GM10266 (cell line): ENCODE measurements at regions not wholly inside any gene's neighbourhood (a gene's known extent, or its start where the extent isn't known, plus 50 kb on each side); places are given as distances from the start of the nearest gene placed in this dataset.

Source experiments
- DNase-seq: peaks from one replicate; pipeline ENCODE4 v3.0.0; 2012; ENCODE audit errors: extremely low spot score
- TF ChIP-seq, protein P1 (sequence below): IDR thresholded peaks from 2 replicates; pipeline ENCODE4 v1.5.1; 2012; ENCODE audit warnings: mild to moderate bottlenecking, low read depth; ENCODE audit not compliant: control insufficient read depth, insufficient read depth; ENCODE audit errors: missing control alignments

DNA sequence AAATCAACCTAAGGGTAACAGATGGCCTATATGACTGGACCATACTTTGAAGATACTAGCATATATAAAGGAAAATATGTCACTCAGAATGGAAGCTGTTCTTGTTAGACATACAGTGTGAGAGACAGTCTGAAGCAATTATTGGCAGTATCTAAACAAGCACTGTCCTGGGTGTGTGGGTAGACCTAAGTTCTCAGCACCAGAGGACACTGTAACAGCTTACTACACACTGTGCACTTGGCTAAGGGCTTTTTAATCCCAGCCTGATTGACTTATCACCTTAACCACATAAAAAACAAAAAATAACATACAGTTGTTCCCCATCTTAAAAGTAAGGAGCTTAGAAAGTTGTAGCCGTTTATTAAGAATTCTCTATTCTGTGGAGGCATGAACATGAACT lies 1066.1 kb upstream of the FANCL start:
- DNase-seq: no peak
- TF ChIP-seq, protein P1, sequence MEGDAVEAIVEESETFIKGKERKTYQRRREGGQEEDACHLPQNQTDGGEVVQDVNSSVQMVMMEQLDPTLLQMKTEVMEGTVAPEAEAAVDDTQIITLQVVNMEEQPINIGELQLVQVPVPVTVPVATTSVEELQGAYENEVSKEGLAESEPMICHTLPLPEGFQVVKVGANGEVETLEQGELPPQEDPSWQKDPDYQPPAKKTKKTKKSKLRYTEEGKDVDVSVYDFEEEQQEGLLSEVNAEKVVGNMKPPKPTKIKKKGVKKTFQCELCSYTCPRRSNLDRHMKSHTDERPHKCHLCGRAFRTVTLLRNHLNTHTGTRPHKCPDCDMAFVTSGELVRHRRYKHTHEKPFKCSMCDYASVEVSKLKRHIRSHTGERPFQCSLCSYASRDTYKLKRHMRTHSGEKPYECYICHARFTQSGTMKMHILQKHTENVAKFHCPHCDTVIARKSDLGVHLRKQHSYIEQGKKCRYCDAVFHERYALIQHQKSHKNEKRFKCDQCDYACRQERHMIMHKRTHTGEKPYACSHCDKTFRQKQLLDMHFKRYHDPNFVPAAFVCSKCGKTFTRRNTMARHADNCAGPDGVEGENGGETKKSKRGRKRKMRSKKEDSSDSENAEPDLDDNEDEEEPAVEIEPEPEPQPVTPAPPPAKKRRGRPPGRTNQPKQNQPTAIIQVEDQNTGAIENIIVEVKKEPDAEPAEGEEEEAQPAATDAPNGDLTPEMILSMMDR: no peak

DNA sequence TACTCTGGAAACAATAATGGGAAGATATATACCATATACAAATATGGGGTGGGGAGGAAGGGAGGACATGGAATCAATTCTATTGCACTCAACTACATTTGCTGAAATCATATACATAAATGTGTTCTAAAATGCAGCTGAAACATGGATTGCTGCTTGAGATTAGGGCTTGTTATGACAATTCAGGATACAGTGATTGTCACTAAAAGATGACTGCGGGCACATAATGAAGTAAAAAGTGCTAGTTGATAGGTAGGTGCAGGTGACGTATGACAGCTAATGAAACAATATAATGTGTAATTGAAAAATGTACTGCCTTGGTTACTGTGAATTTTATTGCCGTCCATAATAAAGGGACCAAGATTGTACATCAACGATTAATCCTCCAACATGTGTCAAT lies 1062.1 kb upstream of the FANCL start:
- TF ChIP-seq, protein P1: no peak

DNA sequence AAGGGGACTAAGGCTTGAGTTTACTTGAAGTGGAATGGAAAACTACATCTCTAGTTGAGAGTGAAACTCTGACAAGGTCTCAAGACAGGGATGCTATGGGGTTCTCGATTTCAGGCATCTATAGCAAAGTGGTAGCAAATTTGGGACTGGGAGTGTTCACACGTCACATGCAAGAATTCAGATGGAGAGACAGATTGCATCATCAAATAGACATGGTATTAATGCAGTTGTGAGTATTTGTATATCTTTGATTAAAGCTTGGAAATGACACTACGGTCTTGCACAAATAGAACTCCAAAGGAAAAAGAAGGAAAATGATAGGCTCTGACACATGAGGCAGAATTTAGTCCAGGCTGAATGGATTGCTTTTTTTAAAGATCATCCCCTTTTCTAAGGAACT lies 1061.6 kb upstream of the FANCL start:
- no peak for DNase-seq
- TF ChIP-seq, protein P1: no peak

More for the DNA sequence above, 1062.1 kb upstream of the FANCL start:
- DNase-seq: no peak

DNA sequence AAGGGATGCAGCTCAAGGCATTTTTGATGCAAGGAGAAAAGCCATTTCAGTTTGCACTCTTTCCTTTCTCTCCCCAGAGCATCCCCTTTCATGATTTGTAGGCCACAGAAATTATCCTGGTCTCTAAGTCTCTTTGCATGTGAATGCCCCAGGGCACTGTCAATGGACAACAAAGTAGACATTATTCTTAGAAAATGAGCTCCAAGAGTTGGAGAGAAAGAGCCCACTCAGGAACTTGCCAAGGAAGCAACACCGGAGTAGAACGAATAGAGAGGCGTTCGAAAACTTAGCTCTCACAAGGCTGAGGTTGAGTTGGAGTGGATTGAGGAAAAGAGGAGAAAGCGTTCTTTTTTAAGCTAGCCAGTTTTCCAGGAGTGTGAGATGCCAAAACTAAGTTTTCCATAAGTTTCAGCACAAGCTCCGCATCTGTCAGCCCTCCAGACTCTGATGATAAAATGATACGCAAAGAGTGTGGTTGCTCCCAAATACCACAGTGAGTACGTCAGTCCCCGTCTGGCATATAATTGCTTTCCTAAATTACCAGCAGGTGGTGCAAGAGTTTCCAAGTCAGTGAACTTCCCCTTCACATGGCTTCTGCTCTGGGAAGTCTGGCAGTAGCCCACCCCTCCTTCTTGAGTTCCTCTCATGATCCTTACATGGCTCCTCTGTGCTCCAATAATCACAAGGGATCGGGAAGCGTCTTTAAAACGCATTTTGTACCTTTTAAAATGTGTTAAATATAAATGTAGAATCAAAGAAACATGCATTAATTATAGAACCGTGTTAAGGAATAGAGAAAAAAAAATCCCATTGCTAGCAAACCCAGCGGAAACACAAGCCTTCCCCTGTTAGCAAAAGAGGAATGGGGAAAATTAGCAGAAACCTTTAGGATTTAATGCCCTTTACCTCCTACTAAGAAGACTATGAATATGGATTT lies 1060.6 kb upstream of the FANCL start:
- DNase-seq: peak; percentile 7
- TF ChIP-seq, protein P1: peak; percentile 48

DNA sequence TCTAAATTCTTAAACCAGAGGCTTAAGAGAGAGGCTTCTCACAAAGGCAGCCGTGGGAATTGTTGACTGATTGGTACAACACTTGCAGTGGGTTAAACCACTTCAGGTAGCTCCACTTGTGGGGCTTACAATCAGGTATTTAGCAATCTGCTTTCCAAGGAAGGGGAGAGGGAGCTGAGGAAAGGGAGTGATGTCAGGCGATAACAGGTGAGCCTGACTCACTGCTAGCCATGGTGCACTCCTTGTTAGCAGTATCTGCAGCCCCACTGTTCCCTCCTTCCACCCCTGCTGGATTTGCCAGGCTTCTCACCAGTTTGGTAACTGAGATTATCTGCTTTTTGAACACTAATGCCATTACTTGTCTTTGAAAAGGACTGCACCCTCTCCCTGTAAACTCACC lies 1056.7 kb upstream of the FANCL start:
- DNase-seq: no peak
- TF ChIP-seq, protein P1: no peak

DNA sequence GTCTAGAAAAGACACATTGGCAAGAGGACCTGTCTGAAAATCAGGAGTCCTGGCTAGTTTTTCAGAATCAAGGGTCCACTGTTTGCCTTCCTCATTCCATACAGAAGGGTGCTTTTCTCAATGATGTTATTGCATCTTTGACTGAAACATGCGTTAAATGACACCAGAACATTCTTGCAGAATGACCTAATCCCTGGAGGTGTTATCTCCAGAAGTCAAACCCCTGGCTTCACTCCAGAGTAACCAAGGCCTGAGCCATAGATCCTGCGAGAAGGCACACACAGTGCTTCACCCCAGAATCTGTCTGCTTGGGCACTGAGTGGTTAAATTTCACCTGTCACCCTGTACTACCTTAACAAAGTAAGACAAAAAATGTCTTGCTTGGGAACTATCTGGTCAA lies 1055.2 kb upstream of the FANCL start:
- no peak for DNase-seq
- TF ChIP-seq, protein P1: no peak

DNA sequence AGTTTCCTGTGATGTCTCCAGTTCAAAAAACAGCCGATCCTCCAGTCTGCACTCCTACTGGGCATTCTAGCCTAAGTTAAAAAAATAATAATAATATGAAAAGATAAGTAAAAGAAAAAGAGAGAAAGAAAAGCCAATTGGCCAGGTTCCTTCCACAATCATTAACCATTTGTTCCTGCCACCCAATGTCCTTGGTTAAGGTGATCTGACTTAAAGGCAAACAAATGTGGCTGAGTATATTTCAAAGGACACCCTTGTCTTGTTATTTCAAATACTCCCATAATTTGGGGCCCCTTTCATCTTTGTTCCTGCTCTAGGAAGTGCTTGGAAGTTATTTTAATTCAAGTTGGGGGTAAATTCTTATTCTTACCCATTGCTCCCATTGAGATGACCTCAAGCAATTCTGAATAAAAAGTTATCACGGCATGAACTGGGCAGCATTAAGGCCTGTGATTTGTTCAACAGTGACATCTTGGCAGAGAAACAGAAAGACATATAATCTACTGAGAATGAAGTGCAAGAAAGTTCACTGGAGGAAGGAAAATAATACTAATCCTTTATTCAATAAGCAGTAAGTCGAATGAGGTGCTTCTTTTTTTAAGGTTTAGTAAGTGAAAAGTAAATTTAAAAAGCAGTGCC lies 1054.5 kb upstream of the FANCL start:
- TF ChIP-seq, protein P1: no peak
- DNase-seq: no peak
